Neuron (in vitro differentiated cells): ENCODE measurements at regions not wholly inside any gene's neighbourhood (a gene's known extent, or its start where the extent isn't known, plus 50 kb on each side); places are given as distances from the start of the nearest gene placed in this dataset.

ENCODE experiments used
- H2AFZ ChIP-seq: one replicate; pipeline ENCODE4 v1.6.1; 2013; ENCODE audit warnings: low read depth, mild to moderate bottlenecking, inconsistent platforms, low read length, moderate library complexity
- H3K27me3 ChIP-seq: one replicate; pipeline ENCODE4 v1.6.1; 2013; ENCODE audit warnings: low read length; ENCODE audit not compliant: insufficient read depth
- H3K36me3 ChIP-seq: one replicate; pipeline ENCODE4 v1.6.1; 2013; ENCODE audit warnings: low read length; ENCODE audit not compliant: insufficient read depth
- H3K4me1 ChIP-seq: one replicate; pipeline ENCODE4 v1.6.1; 2013; ENCODE audit warnings: low read length; ENCODE audit not compliant: insufficient read depth
- H3K4me3 ChIP-seq: 2 replicates; pipeline ENCODE4 v1.5.1; 2013; ENCODE audit warnings: mild to moderate bottlenecking, low read length, moderate library complexity
- H3K9me3 ChIP-seq: one replicate; pipeline ENCODE4 v1.6.1; 2013; ENCODE audit warnings: low read length

- H3K4me1 ChIP-seq: no peaks in the 10 kb centered on the region
- no peaks in the 10 kb centered on the region for H3K27me3 ChIP-seq
- no peaks in the 10 kb centered on the region for H3K9me3 ChIP-seq
- no peak overlapping the region for H2AFZ ChIP-seq
- H3K36me3 ChIP-seq: no peaks in the 10 kb centered on the region
- no peak overlapping the region for H3K4me3 ChIP-seq
Measured at GRCh38 chr2:122949523-122949922, 1075.6 kb upstream of the CNTNAP5 start.

DNA sequence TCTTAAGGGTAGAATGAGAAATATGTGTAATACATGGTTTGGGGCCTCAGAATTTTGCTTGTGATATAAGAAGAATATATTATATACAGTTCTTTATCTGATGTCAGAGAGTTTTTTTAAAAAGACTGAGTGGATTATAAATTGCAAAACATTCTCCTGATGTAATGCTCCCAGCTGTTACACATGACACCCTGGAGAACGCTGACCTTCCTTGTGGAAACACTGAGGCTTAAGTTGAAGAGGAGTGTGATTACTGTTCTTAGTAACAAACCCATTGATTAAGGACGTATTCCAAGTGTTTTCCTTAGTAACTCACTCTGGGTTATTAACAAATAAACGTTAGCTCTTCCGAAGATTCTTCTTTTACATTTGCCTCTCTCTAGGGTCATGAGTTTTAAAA is 1069.3 kb upstream of the CNTNAP5 start:
- Histone ChIP-seq H3K4me3 (no peak overlapping the region), H3K9me3 (no peaks in the 10 kb centered on the region), H3K27me3 (no peaks in the 10 kb centered on the region), H3K36me3 (no peaks in the 10 kb centered on the region), H2AFZ (no peak overlapping the region), H3K4me1 (peaks cover 3% of the 10 kb centered on the region)

DNA sequence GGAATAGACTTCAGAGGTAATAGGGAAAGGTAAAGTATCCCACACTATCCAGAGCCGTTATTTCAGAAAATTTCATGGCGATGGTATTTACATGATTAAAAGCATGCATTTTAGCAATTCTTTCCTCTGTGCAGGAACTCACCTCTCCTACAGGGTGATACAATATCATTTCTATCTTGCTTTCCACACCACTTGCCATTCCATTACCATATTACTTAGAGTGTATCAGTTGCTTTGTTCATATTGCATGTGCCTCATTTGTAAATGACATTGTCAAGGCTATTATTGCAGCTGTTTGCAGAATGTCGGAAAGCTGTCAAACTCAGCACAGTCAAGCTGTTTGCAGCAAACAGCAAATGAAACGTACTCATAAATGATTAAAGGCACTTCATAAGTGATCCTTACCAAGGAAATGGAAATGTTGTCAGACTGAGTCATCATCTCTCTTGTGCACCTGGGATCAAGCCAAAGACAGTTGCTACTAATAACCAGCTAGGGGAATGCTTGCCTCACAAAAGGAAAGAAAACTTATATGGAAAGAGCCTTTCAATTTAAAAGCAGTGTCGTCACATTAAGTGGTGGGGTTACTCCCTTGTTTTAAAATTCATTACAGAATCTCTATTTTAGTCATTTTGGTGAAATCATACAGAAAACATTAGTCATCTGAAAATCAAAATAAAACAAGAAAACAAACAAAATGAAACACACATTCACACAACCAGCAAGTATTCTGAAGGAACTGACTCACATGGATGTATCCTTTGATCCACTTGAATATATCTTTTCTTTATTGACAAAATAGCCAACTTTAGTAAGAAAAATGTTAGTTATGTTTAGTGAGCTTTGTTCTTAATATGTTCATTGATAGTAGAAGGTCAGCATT is 1064.1 kb upstream of the CNTNAP5 start:
- Histone ChIP-seq H2AFZ (no peak overlapping the region), H3K4me1 (peaks cover 10% of the 10 kb centered on the region), H3K9me3 (no peaks in the 10 kb centered on the region), H3K4me3 (no peak overlapping the region), H3K27me3 (no peaks in the 10 kb centered on the region), H3K36me3 (no peaks in the 10 kb centered on the region)

GRCh38 chr2:122966461-122966860 is 1058.6 kb upstream of the CNTNAP5 start:
- Histone ChIP-seq H2AFZ (no peak overlapping the region), H3K36me3 (no peaks in the 10 kb centered on the region), H3K4me3 (no peak overlapping the region), H3K4me1 (peaks cover under 1% of the 10 kb centered on the region), H3K27me3 (no peaks in the 10 kb centered on the region), H3K9me3 (no peaks in the 10 kb centered on the region)

GRCh38 chr2:122977580-122977979 is 1047.5 kb upstream of the CNTNAP5 start:
- Histone ChIP-seq H3K4me3 (no peak overlapping the region), H3K36me3 (no peaks in the 10 kb centered on the region), H3K9me3 (peaks cover 2% of the 10 kb centered on the region), H3K4me1 (no peaks in the 10 kb centered on the region), H3K27me3 (no peaks in the 10 kb centered on the region), H2AFZ (no peak overlapping the region)

DNA sequence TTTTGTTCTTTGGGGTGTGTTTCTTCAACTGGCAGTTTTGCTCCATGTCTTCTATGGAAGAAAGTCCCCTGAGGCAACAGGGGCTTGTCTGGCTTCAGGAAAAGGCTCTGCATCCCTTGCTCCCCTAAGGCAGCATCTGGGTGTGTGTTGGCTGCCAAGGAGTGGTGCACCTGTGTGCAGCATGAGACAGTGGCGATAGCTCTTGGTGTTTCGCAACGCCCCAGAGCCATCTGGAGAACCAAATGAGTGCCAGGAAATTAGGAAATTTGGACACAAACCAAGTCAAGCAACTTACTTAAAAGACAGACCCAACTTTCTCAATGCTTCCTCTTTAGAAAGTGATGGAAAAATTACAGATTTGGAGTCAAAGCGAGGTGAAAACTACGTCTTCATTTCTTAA is 1044.4 kb upstream of the CNTNAP5 start:
- Histone ChIP-seq H3K4me1 (no peaks in the 10 kb centered on the region), H3K27me3 (no peaks in the 10 kb centered on the region), H3K4me3 (no peak overlapping the region), H3K36me3 (no peaks in the 10 kb centered on the region), H3K9me3 (peaks cover 2% of the 10 kb centered on the region), H2AFZ (no peak overlapping the region)

DNA sequence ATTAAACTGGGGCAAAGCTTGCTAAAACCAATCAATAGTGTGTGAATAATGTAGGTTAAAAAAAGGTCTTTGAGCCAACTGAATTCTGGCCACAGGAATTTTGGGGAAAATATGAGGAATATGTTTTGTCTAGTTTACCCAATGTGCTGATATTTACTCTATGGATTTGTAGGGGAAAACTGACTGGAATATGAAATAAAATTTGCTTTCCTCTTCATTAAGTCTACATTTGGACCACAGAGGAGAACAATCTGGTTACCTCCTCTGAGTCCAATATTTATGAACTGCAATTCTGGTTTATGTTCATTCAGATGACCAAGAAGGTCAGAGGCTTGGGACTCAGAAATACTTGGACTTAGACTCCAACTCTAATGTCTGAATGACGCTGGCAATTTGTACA is 1042.2 kb upstream of the CNTNAP5 start:
- H3K9me3 ChIP-seq: peaks cover 2% of the 10 kb centered on the region
- no peaks in the 10 kb centered on the region for H3K36me3 ChIP-seq
- no peak overlapping the region for H3K4me3 ChIP-seq
- H3K27me3 ChIP-seq: no peaks in the 10 kb centered on the region
- H3K4me1 ChIP-seq: peaks cover 5% of the 10 kb centered on the region
- no peak overlapping the region for H2AFZ ChIP-seq

- H3K4me1 ChIP-seq: peaks cover 15% of the 10 kb centered on the region
- no peak overlapping the region for H3K4me3 ChIP-seq
- H3K27me3 ChIP-seq: no peaks in the 10 kb centered on the region
- no peaks in the 10 kb centered on the region for H3K36me3 ChIP-seq
- H2AFZ ChIP-seq: no peak overlapping the region
- H3K9me3 ChIP-seq: no peaks in the 10 kb centered on the region
Measured at GRCh38 chr2:122988395-122989221, 1036.5 kb upstream of the CNTNAP5 start.

- H2AFZ ChIP-seq: no peak overlapping the region
- no peaks in the 10 kb centered on the region for H3K36me3 ChIP-seq
- no peaks in the 10 kb centered on the region for H3K27me3 ChIP-seq
- H3K4me1 ChIP-seq: peaks cover 4% of the 10 kb centered on the region
- no peaks in the 10 kb centered on the region for H3K9me3 ChIP-seq
- no peak overlapping the region for H3K4me3 ChIP-seq
Measured at GRCh38 chr2:122993592-122993991, 1031.5 kb upstream of the CNTNAP5 start.

DNA sequence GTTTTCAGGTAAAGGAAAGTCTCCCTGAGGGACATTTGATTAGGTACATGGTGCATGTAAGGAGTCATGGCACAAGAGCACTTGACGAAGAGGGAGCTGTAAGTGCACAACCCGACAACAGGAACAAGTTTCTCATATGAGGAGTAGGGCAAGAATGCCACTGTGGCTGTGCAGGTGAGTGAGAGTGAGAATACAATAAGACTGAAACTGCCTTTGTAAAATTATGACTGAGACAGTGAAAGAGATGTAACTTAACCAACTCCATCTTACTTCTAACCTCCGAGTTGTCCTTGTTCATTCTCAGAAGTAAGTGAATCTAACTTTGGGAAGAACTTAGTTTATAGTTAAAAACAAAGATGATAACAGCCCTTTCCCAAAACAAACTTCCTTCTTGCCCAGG is 1025.8 kb upstream of the CNTNAP5 start:
- no peaks in the 10 kb centered on the region for H3K27me3 ChIP-seq

GRCh38 chr2:122999821-123000220 is 1025.3 kb upstream of the CNTNAP5 start:
- Histone ChIP-seq H3K27me3 (no peaks in the 10 kb centered on the region), H3K4me1 (peaks cover 7% of the 10 kb centered on the region), H3K4me3 (no peak overlapping the region), H3K9me3 (no peaks in the 10 kb centered on the region), H2AFZ (no peak overlapping the region), H3K36me3 (no peaks in the 10 kb centered on the region)

More for the DNA sequence above, 1025.8 kb upstream of the CNTNAP5 start:
- no peaks in the 10 kb centered on the region for H3K36me3 ChIP-seq
- H2AFZ ChIP-seq: no peak overlapping the region
- H3K9me3 ChIP-seq: no peaks in the 10 kb centered on the region
- H3K4me3 ChIP-seq: no peak overlapping the region
- H3K4me1 ChIP-seq: peaks cover 7% of the 10 kb centered on the region

DNA sequence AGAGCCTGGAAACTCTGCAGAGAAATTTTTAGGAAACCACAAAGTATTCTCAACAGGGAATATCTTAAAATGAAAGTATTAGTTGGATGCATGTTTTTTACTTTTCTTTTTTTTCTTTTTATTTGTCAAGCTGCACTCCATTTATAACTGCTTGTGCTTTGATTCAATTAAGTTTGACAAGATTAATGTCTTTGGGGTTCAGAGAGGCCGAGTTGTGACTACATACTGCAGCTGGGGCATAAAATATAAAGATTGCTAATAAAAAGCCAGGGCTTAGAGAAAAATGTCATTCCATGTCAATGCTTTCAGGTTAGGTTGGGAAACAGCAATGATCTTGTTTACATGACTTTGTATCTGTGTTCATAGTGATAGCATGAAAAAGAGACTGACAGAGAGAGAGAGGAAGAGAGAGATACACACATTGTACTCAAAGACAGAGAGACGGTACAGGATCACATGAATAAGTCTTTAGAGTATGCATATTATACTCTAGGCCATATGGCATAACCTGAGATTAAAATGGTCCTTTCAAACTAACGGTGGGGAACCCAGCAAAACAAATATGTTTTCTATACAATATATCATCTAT is 1022.3 kb upstream of the CNTNAP5 start:
- Histone ChIP-seq H3K36me3 (no peaks in the 10 kb centered on the region), H3K4me3 (no peak overlapping the region), H2AFZ (no peak overlapping the region), H3K27me3 (no peaks in the 10 kb centered on the region), H3K9me3 (peaks cover 4% of the 10 kb centered on the region), H3K4me1 (peaks cover 7% of the 10 kb centered on the region)

- Histone ChIP-seq H2AFZ (no peak overlapping the region), H3K4me1 (no peaks in the 10 kb centered on the region), H3K4me3 (no peak overlapping the region), H3K27me3 (no peaks in the 10 kb centered on the region), H3K36me3 (no peaks in the 10 kb centered on the region), H3K9me3 (no peaks in the 10 kb centered on the region)
Measured at GRCh38 chr2:123015186-123015585, 1009.9 kb upstream of the CNTNAP5 start.
